Lower leg skin (tissue), 4 donors: ENCODE measurements at regions not wholly inside any gene's neighbourhood (a gene's known extent, or its start where the extent isn't known, plus 50 kb on each side); places are given as distances from the start of the nearest gene placed in this dataset.

Source experiments
- DNase-seq, 2 donors: peaks; one replicate each; pipeline ENCODE4 v3.0.0-alpha.2; 2019; ENCODE audit warnings: low spot score in 2 of 2
- H3K4me3 ChIP-seq: fragments of 200-600 bp; sonication (generic); 2 replicates; pipeline ENCODE4 v1.5.1; 2017; ENCODE audit warnings: mild to moderate bottlenecking, low read depth; ENCODE audit not compliant: poor library complexity, severe bottlenecking
- POLR2A ChIP-seq, 2 donors: fragments of 450-650 bp; IDR thresholded peaks; one replicate each; pipeline ENCODE4 v1.6.1; 2016 to 2017; ENCODE audit warnings: antibody characterized with exemption in 2 of 2, mild to moderate bottlenecking in 1 of 2, moderate library complexity in 1 of 2
- WGBS, 2 donors: methylation state at CpG; one replicate each; pipeline ENCODE4 v1.1.5; 2018; 5-methylcytosine and 5-hydroxymethylcytosine counted together
- intact Hi-C: fragments of 100-400 bp; cut with DNase I; formaldehyde crosslinking; loops from one replicate; pipeline ENCODE4 v1.15.0; 2023; ENCODE audit warnings: low total_unique reads
- TF ChIP-seq, protein P1 (sequence below), 3 donors: fragments of 450-650 bp; IDR thresholded peaks; one replicate each; pipeline ENCODE4 v1.5.1; 2016; ENCODE audit warnings: antibody characterized with exemption in 3 of 3, mild to moderate bottlenecking in 3 of 3, moderate library complexity in 2 of 3

DNA sequence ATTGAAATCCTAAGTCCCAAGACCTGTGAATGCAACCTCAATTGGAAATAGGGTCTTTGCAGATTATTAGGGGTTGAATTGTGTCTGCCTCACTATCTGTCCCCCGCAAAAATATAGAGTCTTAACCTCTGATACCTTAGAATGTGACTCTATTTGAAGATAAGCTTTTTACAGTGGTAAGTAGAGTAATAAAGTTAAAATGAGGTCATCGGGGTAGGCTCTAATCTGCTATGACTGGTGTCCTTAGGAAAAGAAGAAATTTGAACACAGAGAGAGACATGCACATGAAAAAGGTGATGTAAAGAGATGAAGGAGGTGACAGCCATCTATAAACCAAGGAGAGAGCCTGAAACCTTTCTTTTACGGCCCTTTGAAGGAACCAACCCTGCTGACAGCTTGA lies 287.1 kb upstream of the ADRA1B start:
- TF ChIP-seq, protein P1, sequence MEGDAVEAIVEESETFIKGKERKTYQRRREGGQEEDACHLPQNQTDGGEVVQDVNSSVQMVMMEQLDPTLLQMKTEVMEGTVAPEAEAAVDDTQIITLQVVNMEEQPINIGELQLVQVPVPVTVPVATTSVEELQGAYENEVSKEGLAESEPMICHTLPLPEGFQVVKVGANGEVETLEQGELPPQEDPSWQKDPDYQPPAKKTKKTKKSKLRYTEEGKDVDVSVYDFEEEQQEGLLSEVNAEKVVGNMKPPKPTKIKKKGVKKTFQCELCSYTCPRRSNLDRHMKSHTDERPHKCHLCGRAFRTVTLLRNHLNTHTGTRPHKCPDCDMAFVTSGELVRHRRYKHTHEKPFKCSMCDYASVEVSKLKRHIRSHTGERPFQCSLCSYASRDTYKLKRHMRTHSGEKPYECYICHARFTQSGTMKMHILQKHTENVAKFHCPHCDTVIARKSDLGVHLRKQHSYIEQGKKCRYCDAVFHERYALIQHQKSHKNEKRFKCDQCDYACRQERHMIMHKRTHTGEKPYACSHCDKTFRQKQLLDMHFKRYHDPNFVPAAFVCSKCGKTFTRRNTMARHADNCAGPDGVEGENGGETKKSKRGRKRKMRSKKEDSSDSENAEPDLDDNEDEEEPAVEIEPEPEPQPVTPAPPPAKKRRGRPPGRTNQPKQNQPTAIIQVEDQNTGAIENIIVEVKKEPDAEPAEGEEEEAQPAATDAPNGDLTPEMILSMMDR (IDR thresholded peaks at IDR 0.05): no peak
- TF ChIP-seq POLR2A (IDR thresholded peaks at IDR 0.05): no peak
- DNase-seq: no peak
- 85 to 87% methylated on average over 3 of the region's 3 CpGs for WGBS, 2 donors
- intact Hi-C loops: no loop called here
- no peak overlapping the region for H3K4me3 ChIP-seq

DNA sequence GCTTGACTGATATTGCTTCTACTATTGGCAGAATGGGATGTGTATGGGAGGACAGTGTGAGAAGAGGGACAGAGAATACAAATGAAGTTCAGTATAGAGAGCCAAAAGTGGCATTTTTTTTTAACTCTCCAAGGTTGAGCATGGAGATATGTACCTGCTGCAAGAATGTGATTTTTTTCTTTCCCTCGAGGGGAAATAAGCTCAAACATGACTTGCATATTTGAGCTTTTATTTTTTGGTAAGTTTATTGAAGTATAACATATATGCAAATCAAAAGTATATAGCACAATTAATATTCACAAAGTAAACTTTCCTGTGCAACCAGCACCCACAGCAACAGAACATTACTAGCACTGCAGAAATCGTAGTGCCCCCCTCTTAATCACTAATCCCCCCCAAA lies 285.7 kb upstream of the ADRA1B start:
- intact Hi-C loops: no loop called here
- DNase-seq: no peak
- 29 to 51% methylated on average over 2 of the region's 2 CpGs for WGBS, 2 donors
- TF ChIP-seq, protein P1 (IDR thresholded peaks at IDR 0.05): no peak
- no peak overlapping the region for H3K4me3 ChIP-seq

DNA sequence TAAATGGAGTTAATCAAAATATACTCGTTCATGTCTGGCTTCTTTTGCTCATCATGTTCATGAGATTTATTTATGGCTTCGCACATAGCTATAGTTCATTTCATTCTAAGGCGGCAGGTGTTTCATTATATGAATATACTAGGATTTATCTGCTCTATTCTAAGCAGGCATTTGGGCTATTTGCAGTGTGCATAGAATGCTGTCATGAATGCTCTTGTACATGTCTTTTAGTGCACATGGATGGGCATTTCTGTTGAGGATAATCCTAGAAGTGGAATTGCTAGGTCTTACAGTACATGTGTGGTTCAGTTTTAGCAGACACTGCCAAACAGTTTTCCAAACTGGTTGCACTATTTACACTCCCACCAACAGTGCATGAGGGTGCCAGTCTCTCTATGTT lies 285.3 kb upstream of the ADRA1B start:
- H3K4me3 ChIP-seq: no peak overlapping the region
- intact Hi-C loops: no loop called here
- no peak for DNase-seq
- 48 to 62% methylated on average over 3 of the region's 3 CpGs for WGBS, 2 donors
- TF ChIP-seq, protein P1 (IDR thresholded peaks at IDR 0.05): no peak
- TF ChIP-seq POLR2A (IDR thresholded peaks at IDR 0.05): no peak

DNA sequence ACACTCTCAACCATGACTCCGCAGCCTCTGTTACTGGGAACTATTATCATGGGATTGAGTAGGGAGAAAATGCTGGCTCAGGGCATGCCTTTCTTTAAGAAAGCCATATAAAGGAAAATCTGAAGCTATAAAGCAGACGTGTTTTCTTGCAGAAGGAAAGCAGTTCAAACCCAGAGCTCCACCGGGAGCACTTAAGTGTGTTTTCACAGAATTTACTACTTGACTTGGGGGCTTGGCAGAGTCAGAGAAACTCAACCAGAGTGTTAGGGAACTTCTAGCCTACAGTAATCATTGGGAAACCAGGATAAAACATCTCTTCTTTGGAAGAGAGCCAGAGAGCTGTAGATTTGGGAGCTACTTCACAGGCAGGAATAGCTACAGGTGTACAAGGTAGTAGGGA lies 283.4 kb upstream of the ADRA1B start:
- 56 to 57% methylated on average over 3 of the region's 3 CpGs for WGBS, 2 donors
- H3K4me3 ChIP-seq: no peak overlapping the region

DNA sequence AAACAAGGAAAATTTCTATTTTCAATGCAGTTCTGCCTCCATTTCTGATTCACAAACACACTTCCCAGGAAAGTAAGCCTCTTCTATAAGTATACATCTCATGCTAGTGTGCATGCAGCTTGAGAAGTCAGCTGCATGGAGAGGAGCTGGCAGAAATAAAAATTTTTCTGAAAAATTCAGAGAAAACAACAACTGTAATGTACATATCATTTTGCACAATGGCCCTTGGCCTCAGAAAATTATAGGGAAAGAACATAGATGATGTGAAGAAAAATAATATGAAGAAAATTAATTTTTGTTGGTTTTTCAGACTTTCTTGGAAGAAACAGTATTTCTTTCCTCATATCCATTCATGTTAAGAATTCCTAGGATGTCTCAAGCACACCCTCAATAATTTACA lies 277.8 kb upstream of the ADRA1B start:
- intact Hi-C loops: no loop called here
- H3K4me3 ChIP-seq: no peak overlapping the region
- no peak for DNase-seq
- TF ChIP-seq, protein P1 (IDR thresholded peaks at IDR 0.05): no peak
- no peak for TF ChIP-seq POLR2A (IDR thresholded peaks at IDR 0.05)

More for the DNA sequence above, 283.4 kb upstream of the ADRA1B start:
- intact Hi-C loops: no loop called here
- no peak for DNase-seq
- TF ChIP-seq, protein P1 (IDR thresholded peaks at IDR 0.05): no peak
- TF ChIP-seq POLR2A (IDR thresholded peaks at IDR 0.05): no peak

DNA sequence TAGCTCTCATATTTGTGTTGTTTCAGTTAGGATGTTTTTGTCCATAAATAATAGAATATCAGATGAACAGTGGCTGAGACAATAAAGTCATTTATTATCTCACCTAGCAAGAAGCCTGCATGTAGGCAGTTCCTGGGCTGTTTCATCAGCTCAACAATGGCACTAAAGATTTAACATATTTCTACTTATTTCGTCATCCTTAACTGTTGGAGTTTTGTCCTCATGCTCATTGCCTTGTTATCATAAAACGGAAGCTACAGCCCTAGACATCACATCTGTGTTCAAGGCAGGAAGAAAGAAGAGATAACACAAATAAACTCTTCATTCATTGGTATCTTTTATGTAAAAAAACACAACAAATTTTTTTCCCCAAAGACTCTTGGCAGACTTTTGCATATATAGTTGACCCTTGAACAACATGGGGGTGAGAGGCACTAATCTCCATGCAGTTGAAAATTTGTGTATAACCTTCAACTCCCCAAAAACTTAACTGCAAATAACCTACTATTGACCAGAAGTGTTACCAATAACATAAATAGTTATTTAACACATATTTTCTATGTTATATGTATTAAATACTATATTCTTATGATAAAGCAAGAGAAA lies 277.2 kb upstream of the ADRA1B start:
- WGBS, 2 donors: 57 to 76% methylated on average over 2 of the region's 2 CpGs
- no peak for TF ChIP-seq POLR2A (IDR thresholded peaks at IDR 0.05)
- TF ChIP-seq, protein P1 (IDR thresholded peaks at IDR 0.05): no peak
- DNase-seq: no peak
- H3K4me3 ChIP-seq: no peak overlapping the region
- intact Hi-C loops: no loop called here
